Peyer's patch (tissue), 4 donors: ENCODE measurements at regions not wholly inside any gene's neighbourhood (a gene's known extent, or its start where the extent isn't known, plus 50 kb on each side); places are given as distances from the start of the nearest gene placed in this dataset.
"Not testable (repeated sequence)": the region's sequence is repeated elsewhere in the genome, so short reads cannot be mapped to it uniquely, and the experiment has no call there.

Source experiments
- DNase-seq, 3 donors: peaks; one replicate each; pipeline ENCODE4 v3.0.0-alpha.2; 2017 to 2019
- H3K27ac ChIP-seq, 4 donors: fragments of 200-600 bp; sonication (generic); one replicate each; pipeline ENCODE4 v1.5.1; 2016 to 2019
- H3K27me3 ChIP-seq, 2 donors: fragments of 200-600 bp; sonication (generic); one replicate each; pipeline ENCODE4 v1.5.1; 2019
- H3K36me3 ChIP-seq, 3 donors: fragments of 200-600 bp; sonication (generic); one replicate each; pipeline ENCODE4 v1.5.1; 2016 to 2019
- H3K4me1 ChIP-seq, 4 donors: fragments of 200-600 bp; sonication (generic); one replicate each; pipeline ENCODE4 v1.5.1; 2016 to 2019
- H3K4me3 ChIP-seq, 4 donors: fragments of 200-600 bp; sonication (generic); 1 replicate in 3 of 4; 2 replicates in 1 of 4; pipeline ENCODE4 v1.5.1; 2016 to 2019; ENCODE audit warnings: mild to moderate bottlenecking in 1 of 4
- H3K9me3 ChIP-seq, 4 donors: fragments of 200-600 bp; sonication (generic); one replicate each; pipeline ENCODE4 v1.5.1; 2016 to 2019; ENCODE audit warnings: mild to moderate bottlenecking in 1 of 4
- TF ChIP-seq, protein P1 (sequence below), 6 experiments: fragments of 450-650 bp in 4 of 6; fragments of 200-600 bp in 2 of 6; sonication (generic) in 1 of 6; IDR thresholded peaks; one replicate each; pipeline ENCODE4 v1.5.1; 2017 to 2019; ENCODE audit warnings: antibody characterized with exemption in 6 of 6, mild to moderate bottlenecking in 3 of 6, moderate library complexity in 1 of 6

DNA sequence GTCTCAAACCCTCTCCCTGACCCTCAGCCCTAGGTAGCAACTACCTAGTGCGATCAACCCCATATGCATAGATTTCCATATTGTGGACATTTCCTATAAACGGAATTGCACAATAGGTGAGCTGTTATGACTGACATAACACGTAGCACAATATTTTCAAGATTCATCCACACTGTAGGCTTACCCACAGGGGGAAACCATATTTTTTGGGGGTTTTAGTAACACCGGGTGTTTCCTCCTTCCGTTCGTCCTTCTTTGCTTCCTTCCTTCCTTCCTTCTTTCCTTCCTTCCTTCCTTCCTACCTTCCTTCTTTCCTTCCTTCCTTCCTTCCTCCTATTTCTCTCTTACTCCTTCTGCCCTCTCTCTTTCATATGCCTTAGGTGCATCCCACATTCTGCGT, 524.2 kb downstream of the CWH43 start:
- not testable (repeated sequence) for H3K36me3 ChIP-seq, H3K4me1 ChIP-seq, H3K27ac ChIP-seq, DNase-seq, H3K27me3 ChIP-seq, H3K4me3 ChIP-seq
- H3K9me3 ChIP-seq: peaks cover 0 to 26% (median 2%) of the 10 kb centered on the region in 4 donors

DNA sequence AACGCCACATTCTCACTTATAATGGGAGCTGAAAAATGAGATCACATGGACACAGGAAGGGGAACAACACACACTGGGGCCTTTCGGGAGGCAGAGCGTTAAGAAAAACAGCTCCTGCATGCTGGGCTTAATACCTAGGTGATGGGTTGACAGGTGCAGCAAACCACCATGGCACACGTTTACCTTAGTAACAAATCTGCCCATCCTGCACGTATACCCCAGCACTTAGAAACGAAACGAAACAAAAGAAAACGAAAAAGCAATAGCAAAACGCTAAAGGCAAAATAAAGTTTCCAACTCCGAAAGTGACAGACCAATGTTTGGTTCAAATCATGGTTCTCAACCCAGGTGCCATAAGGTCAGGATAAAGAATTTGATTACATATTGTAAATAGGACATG, 525.3 kb downstream of the CWH43 start:
- H3K4me1 ChIP-seq, H3K27ac ChIP-seq, DNase-seq, H3K36me3 ChIP-seq, H3K27me3 ChIP-seq, H3K4me3 ChIP-seq: not testable (repeated sequence)
- H3K9me3 ChIP-seq: peaks cover 0 to 26% (median 2%) of the 10 kb centered on the region in 4 donors

DNA sequence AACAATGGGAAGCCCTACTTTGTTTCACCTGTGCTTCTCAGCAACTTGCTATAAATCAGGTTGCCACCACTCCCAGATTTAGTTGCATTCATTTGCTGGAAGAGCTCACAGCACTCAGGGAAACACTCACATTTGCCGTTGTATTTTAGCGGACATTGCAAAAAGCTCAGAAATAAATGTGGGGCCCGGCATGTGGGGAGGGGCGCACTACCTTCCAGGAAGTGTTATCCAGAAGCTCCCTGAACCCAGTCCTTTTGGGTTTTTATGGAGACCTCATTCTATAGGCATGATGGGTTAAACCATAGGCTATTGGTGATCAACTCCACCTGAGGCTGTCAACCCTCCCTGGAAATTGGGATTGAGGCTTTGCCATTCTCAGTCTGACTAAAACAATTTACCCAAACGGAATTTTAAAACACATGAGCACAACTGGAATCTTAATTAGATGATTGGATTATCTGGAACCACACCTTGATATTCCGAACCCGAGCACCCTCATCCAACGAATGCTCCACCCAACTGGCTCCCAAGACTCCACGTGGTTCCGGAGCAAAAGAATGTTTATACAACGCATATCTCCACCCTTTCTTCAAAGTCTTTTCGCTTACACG, 525.9 kb downstream of the CWH43 start:
- not testable (repeated sequence) for H3K36me3 ChIP-seq, H3K27me3 ChIP-seq, H3K27ac ChIP-seq, H3K4me3 ChIP-seq, H3K4me1 ChIP-seq, DNase-seq
- TF ChIP-seq, protein P1, sequence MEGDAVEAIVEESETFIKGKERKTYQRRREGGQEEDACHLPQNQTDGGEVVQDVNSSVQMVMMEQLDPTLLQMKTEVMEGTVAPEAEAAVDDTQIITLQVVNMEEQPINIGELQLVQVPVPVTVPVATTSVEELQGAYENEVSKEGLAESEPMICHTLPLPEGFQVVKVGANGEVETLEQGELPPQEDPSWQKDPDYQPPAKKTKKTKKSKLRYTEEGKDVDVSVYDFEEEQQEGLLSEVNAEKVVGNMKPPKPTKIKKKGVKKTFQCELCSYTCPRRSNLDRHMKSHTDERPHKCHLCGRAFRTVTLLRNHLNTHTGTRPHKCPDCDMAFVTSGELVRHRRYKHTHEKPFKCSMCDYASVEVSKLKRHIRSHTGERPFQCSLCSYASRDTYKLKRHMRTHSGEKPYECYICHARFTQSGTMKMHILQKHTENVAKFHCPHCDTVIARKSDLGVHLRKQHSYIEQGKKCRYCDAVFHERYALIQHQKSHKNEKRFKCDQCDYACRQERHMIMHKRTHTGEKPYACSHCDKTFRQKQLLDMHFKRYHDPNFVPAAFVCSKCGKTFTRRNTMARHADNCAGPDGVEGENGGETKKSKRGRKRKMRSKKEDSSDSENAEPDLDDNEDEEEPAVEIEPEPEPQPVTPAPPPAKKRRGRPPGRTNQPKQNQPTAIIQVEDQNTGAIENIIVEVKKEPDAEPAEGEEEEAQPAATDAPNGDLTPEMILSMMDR (IDR thresholded peaks at IDR 0.05): peak in 1 of 6 experiments; percentile 9
- H3K9me3 ChIP-seq: peaks cover 0 to 26% (median 2%) of the 10 kb centered on the region in 4 donors

DNA sequence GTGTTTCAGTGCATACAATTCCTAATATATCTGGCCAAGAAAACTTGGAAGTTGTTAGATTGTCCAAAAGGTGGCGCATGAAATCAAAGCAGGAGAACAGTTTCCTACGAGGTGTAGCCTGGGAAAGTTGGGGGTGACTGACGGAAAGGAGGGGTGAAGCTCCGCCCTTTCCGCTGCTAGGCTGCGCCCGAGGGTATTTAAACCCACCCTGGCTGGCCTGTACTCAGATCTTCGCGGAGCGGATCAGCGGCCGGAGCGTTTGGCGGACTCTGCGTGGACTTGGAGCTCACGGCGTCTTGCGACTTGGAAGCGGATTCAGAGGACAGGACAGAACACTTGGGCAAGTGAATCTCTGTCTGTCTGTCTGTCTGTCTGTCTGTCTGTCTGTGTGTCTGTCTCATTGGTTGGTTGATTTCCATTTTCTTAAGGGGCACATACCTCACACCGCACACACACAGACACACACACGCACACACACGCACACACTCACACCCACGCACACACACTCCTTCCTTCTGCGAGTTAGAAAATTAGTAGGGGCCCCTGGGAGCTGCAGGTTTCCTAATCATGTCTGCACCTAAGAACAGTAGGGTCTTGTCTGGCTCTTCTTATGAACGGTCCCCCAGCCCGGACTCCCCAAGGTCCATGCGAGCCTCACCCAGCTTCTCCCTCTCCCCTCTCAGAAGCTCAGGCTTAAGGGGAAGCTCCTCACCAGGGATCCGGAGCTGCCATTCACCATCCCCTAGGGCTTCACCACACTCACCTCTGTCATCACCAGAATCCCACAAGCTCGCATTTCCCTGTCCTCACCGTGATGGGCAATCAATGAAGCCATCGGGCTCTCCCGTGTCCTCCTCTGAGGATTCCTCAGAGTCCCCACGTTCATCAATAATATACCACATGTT, 526.8 kb downstream of the CWH43 start:
- H3K9me3 ChIP-seq: peaks cover 0 to 26% (median 2%) of the 10 kb centered on the region in 4 donors
- not testable (repeated sequence) for H3K27ac ChIP-seq, H3K36me3 ChIP-seq, H3K4me1 ChIP-seq, DNase-seq, H3K27me3 ChIP-seq, H3K4me3 ChIP-seq

DNA sequence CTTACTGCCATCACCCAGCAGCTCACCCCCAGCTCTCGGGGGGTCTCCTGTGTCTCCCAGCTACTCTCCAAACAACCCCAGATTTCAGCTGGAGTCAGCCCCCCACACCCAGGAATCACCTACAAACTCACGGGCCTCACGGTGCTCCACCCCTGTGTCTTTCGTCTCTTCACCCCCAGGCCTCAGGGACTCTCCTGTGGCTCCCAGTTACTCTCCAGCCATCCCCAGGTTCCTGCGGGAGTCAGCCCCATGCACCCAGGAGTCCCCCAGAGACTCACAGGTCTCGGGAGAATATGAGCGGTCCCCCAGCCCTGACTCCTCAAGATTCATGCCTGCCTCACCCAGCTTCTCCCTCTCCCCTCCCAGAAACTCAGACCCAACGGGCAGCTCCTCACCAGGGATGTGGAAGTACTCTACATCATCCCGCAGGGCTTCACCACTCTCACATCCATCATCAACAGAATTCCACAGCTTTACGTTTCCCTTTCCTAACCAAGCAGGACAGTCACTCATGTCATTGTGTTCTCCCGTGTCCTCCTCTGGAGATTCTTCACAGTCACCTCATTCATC, 527.6 kb downstream of the CWH43 start:
- H3K27ac ChIP-seq, H3K4me3 ChIP-seq, H3K36me3 ChIP-seq, DNase-seq, H3K27me3 ChIP-seq, H3K4me1 ChIP-seq: not testable (repeated sequence)
- H3K9me3 ChIP-seq: peaks cover 0 to 26% (median 2%) of the 10 kb centered on the region in 4 donors

DNA sequence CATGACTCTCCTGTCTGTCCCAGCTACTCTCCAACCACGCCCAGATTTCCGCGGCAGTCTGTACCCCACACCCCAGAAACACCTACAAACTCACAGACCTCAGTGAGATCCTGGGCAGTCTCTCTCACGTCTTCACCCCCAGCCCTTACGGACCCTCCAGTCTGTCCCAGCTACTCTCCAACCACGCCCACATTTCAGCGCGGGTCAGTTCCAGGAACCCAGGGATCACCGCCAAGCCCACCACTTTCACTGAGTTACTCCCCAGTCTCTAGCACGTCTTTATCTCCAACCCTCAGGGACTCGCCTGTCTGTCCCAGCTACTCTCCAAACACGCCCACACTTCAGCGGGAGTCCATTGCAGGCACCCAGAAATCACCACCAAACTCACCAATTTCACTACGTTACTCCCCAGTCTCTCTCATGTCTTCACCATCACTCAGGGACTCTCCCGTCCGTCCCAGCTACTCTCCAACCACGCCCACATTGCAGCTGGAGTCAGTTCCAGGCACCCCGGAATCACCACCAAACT, 528.2 kb downstream of the CWH43 start:
- H3K4me3 ChIP-seq, H3K36me3 ChIP-seq, H3K4me1 ChIP-seq, H3K27me3 ChIP-seq, DNase-seq, H3K27ac ChIP-seq: not testable (repeated sequence)
- H3K9me3 ChIP-seq: peaks cover 0 to 26% (median 2%) of the 10 kb centered on the region in 4 donors

DNA sequence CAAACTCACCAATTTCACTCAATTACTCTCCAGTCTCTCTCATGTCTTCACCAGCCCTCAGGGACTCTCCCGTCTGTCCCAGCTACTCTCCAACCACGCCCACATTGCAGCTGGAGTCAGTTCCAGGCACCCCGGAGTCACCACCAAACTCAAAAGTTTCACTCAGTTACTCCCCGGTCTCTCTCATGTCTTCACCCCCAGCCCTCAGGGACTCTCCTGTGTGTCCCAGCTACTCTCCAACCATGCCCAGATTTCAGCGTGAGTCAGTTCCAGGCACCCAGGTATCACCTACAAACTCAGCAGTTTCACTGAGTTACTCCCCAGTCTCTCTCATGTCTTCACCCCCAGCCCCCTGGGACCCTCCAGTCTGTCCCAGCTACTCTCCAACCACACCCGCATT, 528.8 kb downstream of the CWH43 start:
- not testable (repeated sequence) for DNase-seq, H3K27ac ChIP-seq
- H3K9me3 ChIP-seq: peaks cover 0 to 26% (median 2%) of the 10 kb centered on the region in 4 donors

DNA sequence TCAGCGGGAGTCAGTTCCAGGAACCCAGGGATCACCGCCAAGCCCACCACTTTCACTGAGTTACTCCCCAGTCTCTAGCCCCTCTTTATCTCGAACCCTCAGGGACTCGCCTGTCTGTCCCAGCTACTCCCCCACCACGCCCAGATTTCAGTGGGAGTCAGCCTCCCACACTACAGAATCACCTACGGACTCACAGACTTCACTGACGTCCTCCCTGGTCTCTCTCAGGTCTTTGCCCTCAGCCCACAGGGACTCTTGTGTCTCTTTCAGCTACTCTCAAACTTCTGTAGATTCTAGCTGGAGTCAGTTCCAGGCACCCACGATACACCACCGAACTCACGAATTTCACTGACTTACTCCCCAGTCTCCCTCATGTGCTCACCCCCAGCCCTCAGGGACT, 529.2 kb downstream of the CWH43 start:
- H3K27me3 ChIP-seq, H3K36me3 ChIP-seq, DNase-seq, H3K27ac ChIP-seq, H3K4me3 ChIP-seq, H3K4me1 ChIP-seq: not testable (repeated sequence)
- peaks cover 0 to 26% (median 2%) of the 10 kb centered on the region in 4 donors for H3K9me3 ChIP-seq

More for the DNA sequence above, 528.8 kb downstream of the CWH43 start:
- H3K4me3 ChIP-seq, H3K27me3 ChIP-seq, H3K4me1 ChIP-seq, H3K36me3 ChIP-seq: not testable (repeated sequence)

DNA sequence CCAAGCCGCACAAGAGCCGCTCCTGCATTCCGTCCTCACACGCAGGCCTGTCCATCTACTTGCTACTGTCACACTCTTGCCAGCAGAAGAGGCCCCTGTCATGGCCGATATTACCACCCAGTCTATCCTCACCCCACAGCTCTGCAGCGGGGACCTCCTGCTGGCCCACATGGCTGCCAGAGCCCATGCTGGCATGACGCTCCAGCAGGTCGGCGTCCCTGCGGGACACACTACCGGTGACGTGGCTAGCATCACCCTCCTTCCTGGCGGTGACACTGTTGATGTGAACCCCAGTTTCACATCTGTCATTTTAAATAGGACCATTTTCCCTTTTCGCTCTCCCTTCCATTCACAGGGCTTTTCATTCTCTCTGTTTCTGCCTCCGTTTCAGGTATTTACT, 530.0 kb downstream of the CWH43 start:
- H3K27ac ChIP-seq, H3K27me3 ChIP-seq, H3K4me1 ChIP-seq, DNase-seq, H3K36me3 ChIP-seq, H3K4me3 ChIP-seq: not testable (repeated sequence)
- H3K9me3 ChIP-seq: peaks cover 0 to 23% (median 2%) of the 10 kb centered on the region in 4 donors
